ENCODE measurements at regions not wholly inside any gene's neighbourhood (a gene's known extent, or its start where the extent isn't known, plus 50 kb on each side); places are given as distances from the start of the nearest gene placed in this dataset.

- TF ChIP-seq, protein P1, sequence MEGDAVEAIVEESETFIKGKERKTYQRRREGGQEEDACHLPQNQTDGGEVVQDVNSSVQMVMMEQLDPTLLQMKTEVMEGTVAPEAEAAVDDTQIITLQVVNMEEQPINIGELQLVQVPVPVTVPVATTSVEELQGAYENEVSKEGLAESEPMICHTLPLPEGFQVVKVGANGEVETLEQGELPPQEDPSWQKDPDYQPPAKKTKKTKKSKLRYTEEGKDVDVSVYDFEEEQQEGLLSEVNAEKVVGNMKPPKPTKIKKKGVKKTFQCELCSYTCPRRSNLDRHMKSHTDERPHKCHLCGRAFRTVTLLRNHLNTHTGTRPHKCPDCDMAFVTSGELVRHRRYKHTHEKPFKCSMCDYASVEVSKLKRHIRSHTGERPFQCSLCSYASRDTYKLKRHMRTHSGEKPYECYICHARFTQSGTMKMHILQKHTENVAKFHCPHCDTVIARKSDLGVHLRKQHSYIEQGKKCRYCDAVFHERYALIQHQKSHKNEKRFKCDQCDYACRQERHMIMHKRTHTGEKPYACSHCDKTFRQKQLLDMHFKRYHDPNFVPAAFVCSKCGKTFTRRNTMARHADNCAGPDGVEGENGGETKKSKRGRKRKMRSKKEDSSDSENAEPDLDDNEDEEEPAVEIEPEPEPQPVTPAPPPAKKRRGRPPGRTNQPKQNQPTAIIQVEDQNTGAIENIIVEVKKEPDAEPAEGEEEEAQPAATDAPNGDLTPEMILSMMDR (IDR thresholded peaks at IDR 0.05), result no peak
- no peak for TF ChIP-seq POLR2A (IDR thresholded peaks at IDR 0.05)
Observed at GRCh38 chr2:16014041-16014787, 73.9 kb downstream of the MYCN start.

All from gastroesophageal sphincter (tissue), 3 donors.